GM21515 (cell line): ENCODE measurements at regions not wholly inside any gene's neighbourhood (a gene's known extent, or its start where the extent isn't known, plus 50 kb on each side); places are given as distances from the start of the nearest gene placed in this dataset.
"Not testable (repeated sequence)": the region's sequence is repeated elsewhere in the genome, so short reads cannot be mapped to it uniquely, and the experiment has no call there.

Experiments used
- ATAC-seq: cut with Tn5 transposase; IDR thresholded peaks from one replicate; pipeline ENCODE4 v1.9.1; 2021; ENCODE audit not compliant: unreplicated experiment

GRCh38 chr15:26197060-26197459 lies 333.9 kb upstream of the ATP10A start:
- no peak for ATAC-seq

DNA sequence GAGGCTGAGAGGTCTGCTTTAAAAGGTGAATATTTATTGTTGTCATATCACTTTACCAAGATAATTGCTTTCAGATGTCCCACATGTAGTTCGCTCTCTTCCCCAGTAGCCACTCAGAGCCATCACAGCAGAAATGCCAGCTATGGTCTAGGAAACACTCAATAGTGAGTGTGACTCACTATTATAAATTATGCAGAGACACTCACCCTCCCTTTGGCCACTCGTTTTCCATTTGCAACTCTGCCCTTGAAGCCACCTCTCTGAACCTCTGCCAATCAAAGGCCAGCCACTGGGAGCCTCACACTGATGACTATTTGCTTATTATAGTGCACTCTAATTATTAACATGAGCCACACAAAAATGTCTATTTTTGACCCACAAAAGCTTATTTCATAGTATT lies 328.1 kb upstream of the ATP10A start:
- ATAC-seq, result no peak

DNA sequence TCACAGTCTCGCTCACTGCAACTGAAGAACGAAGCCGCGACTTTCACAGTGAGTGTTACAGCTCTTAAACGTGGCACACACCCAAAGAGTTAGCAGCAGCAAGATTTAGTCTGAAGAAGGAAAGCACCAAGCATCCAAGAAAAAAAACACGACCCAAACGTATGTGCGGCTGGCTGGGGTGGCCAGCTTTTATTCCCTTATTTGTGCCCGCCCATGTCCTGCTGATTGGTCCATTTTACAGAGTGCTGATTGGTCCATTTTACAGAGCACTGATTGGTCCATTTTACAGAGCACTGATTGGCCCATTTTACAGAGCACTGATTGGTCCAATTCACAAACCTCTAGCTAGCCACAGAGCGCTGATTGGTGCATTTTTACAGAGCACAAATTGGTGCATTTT lies 323.0 kb upstream of the ATP10A start:
- not testable (repeated sequence) for ATAC-seq

GRCh38 chr15:26182441-26182840 lies 319.3 kb upstream of the ATP10A start:
- no peak for ATAC-seq

DNA sequence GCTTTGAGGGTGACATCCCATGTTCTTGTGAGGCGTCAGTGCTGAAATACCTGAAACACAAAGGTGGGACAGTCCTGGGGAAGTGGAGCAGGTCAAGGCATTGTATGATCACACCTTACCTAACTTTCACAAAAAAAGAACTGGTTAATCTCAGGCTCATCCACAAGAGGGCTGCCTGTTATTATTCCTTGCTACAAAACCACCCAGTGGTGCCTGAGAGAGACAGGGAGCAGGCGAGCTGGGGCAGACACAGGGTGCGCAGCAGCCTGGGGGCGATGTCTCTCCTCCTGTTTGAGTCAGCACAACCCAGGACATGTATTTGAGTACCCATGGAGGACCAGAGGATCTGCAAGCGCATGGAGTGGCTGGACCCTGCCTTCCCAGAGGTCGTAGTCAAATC lies 316.8 kb upstream of the ATP10A start:
- ATAC-seq, result no peak

GRCh38 chr15:26178640-26179220 lies 315.6 kb upstream of the ATP10A start:
- ATAC-seq, result no peak

DNA sequence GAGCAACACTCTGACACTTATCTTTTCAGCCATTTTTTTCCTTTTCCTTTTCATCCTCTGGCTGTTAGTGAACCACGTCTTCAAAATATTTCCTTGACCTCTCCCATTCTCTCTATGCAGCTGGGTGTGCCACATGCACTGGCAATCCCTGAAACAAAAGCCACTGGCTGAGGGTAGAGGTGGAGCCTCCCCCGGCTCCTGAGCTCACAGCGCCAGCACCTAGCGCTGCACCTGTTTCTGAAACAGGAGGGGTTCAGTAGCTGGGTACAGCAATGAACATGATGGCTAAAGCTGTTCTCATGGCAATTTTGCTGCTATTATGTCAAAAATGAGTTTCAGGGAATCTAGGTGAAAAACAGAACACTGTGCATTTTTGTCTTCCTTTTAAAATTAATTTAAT lies 314.7 kb upstream of the ATP10A start:
- ATAC-seq, result no peak

GRCh38 chr15:26176831-26177230 lies 313.7 kb upstream of the ATP10A start:
- no peak for ATAC-seq

DNA sequence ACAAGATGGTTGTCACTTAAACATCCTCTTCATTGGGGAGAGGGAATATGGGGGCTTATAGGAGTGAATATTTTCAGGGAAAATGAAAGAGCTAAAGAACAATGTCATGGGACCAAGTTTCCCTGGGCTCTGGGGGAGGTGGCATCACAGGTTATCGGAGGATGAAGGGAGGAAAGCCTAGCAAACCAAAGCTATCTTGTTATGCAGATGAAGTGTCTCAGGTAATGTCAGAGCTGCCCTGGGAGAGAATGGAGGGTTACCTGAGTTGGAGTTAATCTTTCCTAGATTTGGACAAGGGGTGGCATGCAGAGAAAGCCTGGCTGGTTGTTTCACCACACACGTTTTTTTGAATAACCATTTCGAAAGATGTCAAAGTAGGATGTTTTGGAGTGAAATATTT lies 308.1 kb upstream of the ATP10A start:
- no peak for ATAC-seq

DNA sequence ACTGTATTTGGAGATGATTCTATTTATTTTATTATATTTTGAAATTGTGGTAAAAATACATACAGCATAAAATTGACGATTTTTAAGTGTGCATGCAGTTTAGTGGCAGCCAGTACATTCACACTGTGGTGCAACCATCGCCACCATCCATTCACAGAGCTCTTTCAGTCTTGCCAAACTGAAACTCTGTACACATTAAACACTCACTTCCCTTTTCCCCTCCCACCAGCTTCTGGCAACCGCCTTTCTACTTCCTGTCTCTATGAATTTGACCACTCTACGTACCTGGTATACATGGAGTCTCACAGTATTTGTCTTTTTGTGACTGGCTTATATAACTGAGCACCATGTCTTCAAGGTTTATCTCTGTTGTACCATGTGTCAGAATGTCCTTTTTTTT lies 303.3 kb upstream of the ATP10A start:
- ATAC-seq, result no peak

GRCh38 chr15:26165546-26165945 lies 302.4 kb upstream of the ATP10A start:
- ATAC-seq, result no peak

DNA sequence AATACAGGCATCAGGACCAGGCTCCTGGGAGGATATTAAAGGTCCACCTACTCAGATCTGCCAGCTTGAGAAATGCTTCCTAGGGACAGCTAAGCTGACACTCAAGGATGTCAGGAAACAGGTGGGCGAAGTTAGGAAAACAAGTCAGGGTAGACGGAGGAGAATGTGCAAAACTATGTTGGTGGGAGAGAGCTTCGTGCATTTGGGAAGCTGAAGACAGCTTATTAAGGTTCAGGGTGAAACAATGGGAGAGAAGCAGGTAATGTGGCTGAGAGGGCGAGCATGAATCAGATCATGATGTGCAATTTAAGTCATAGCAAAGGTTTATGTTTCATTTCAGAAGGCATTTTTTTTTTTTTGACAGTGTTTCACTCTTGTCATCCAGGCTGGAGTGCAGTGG lies 297.2 kb upstream of the ATP10A start:
- no peak for ATAC-seq

DNA sequence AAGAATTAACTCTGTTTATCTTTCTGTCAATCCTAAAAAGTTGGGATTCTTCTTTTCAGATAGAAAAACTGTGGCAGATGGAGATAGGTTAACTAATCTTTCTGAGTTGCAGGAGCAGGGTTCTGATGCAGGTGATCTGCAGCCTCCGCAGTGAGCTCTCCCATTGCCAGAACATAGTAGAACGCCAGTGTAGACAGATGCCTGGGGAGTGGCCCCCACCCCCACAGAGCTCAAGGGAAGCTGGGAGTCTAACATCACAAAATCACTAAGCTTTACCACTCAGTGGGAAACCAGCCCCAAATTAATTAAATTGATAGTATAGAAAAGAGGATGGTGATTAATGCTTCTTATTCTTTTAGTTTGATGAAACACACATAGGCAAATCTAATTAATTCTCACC lies 295.0 kb upstream of the ATP10A start:
- ATAC-seq, result no peak

- no peak for ATAC-seq
Measured at GRCh38 chr15:26157081-26157480, 294.0 kb upstream of the ATP10A start.

- no peak for ATAC-seq
Measured at GRCh38 chr15:26156051-26156450, 292.9 kb upstream of the ATP10A start.

DNA sequence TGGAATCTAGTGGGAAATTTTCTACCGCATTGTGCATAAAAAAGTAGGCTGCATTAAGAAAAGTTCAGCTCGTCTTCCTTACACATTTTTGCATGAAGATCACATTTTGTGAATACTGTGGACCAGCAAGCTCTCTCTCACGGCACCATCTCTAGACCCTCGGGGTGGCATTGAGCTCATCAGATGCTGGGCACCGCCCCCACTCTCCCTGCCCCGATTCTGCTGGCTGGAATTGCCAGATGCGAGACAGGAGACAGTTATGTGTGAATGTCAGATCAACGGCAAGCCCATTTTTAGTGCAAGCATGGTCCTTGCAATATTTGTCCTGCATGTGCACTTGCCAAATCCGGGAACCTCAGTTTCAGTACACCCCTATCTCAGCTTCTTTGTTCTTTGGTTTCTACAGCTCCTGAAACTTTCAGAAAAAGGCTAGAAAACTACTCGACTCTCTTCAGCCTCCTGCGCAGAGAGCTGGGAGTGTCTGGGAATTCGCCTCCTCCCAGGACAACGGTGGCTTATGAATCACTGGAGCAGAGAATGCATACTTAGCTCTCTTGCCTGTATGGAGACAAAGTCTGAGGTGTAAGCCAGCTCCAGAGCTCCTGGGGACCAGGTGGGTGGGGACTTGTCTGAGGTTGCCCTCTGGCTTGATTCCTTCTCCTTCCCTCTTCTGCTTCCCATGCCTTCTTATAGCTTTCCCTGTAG lies 285.2 kb upstream of the ATP10A start:
- no peak for ATAC-seq

- ATAC-seq, result no peak
Measured at GRCh38 chr15:26146202-26146601, 283.1 kb upstream of the ATP10A start.

- ATAC-seq, result no peak
Measured at GRCh38 chr15:26145796-26146195, 282.7 kb upstream of the ATP10A start.

DNA sequence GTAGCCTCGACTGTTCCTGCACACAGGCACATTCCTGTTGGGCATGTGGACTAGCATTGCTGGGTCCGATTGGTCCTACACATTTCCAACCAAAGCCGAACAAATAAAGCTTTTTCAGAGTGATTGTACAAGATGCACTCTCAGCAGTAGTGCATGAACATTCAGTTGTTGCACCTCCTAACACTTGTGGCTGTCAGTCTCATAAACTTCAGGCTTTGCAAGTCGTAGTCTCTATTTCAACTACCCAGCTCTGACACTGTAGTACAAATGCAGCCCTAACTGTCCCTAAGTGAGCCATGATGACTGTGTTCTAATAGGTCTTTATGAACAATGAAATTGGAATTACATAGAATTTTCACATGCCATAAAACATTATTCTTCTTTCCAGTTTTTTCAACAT lies 281.7 kb upstream of the ATP10A start:
- ATAC-seq, result no peak

- no peak for ATAC-seq
Measured at GRCh38 chr15:26143221-26143620, 280.1 kb upstream of the ATP10A start.

GRCh38 chr15:26134812-26135211 lies 271.7 kb upstream of the ATP10A start:
- no peak for ATAC-seq

GRCh38 chr15:26134152-26134551 lies 271.0 kb upstream of the ATP10A start:
- no peak for ATAC-seq

DNA sequence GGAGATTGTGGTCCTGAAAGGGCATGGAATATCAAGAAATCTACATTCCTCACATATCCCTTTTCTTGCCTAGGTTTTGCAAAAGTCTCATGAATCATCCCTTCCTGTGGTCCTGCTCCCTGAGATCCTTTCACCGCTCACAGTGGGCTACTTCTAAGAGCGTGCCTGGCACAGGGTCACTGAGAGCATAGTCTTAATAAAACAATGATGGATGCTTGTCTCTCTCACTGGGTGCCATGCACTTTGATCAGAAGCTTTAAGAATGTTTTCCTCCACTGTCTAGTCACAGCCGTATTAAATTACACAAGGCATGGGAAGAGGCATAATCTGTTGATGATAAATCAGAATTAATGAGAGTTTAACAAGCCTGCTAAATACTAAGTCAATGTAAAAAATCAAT lies 269.7 kb upstream of the ATP10A start:
- no peak for ATAC-seq
